ENCODE measurements at regions not wholly inside any gene's neighbourhood (a gene's known extent, or its start where the extent isn't known, plus 50 kb on each side); places are given as distances from the start of the nearest gene placed in this dataset.

GRCh38 chr2:236403811-236404210 lies 139.6 kb upstream of the ASB18 start:
- Histone ChIP-seq H3K36me3 (ENCODE audit: control insufficient read depth in 4 of 4, insufficient read depth in 4 of 4, low read length in 4 of 4) (no peaks in the 10 kb centered on the region), H3K27ac (ENCODE audit: low read depth in 1 of 2, low read length in 1 of 2) (no peak overlapping the region), H3K27me3 (ENCODE audit: control insufficient read depth in 3 of 3, insufficient read depth in 3 of 3, low read length in 2 of 3) (no peaks in the 10 kb centered on the region), H3K4me1 (ENCODE audit: control insufficient read depth in 5 of 5, insufficient read depth in 5 of 5, low read length in 5 of 5) (no peaks in the 10 kb centered on the region), H3K4me3 (no peak overlapping the region), H3K9me3 (ENCODE audit: control insufficient read depth in 4 of 4, insufficient read depth in 3 of 4, low read length in 3 of 4) (peaks cover 0 to 6% (median 0%) of the 10 kb centered on the region in 4 donors), H3K9ac (ENCODE audit: insufficient read depth in 1 of 2, low read length in 2 of 2) (no peak overlapping the region)
- ATAC-seq (ENCODE audit: insufficient read depth, low FRiP score) (no peak), DNase-seq (no peak)
- TF ChIP-seq CTCF (IDR thresholded peaks at IDR 0.05; ENCODE audit: control extremely low read depth, extremely low read depth): no peak
- WGBS, 2 donors: 89 to 92% methylated on average over 10 of the region's 10 CpGs

GRCh38 chr2:236404346-236404745 lies 140.1 kb upstream of the ASB18 start:
- Histone ChIP-seq H3K36me3 (ENCODE audit: control insufficient read depth in 4 of 4, insufficient read depth in 4 of 4, low read length in 4 of 4) (no peaks in the 10 kb centered on the region), H3K27me3 (ENCODE audit: control insufficient read depth in 3 of 3, insufficient read depth in 3 of 3, low read length in 2 of 3) (no peaks in the 10 kb centered on the region), H3K9ac (ENCODE audit: insufficient read depth in 1 of 2, low read length in 2 of 2) (no peak overlapping the region), H3K27ac (ENCODE audit: low read depth in 1 of 2, low read length in 1 of 2) (no peak overlapping the region), H3K4me3 (no peak overlapping the region), H3K4me1 (ENCODE audit: control insufficient read depth in 5 of 5, insufficient read depth in 5 of 5, low read length in 5 of 5) (no peaks in the 10 kb centered on the region), H3K9me3 (ENCODE audit: control insufficient read depth in 4 of 4, insufficient read depth in 3 of 4, low read length in 3 of 4) (peaks cover 0 to 7% (median 0%) of the 10 kb centered on the region in 4 donors)
- ATAC-seq (ENCODE audit: insufficient read depth, low FRiP score) (no peak), DNase-seq (no peak)
- 90 to 96% methylated on average over 6 of the region's 6 CpGs for WGBS, 2 donors
- TF ChIP-seq CTCF (IDR thresholded peaks at IDR 0.05; ENCODE audit: control extremely low read depth, extremely low read depth): no peak

- no peaks in the 10 kb centered on the region for H3K27me3 ChIP-seq (ENCODE audit: control insufficient read depth in 3 of 3, insufficient read depth in 3 of 3, low read length in 2 of 3)
- ATAC-seq (ENCODE audit: insufficient read depth, low FRiP score): no peak
- 93 to 94% methylated on average over 8 of the region's 8 CpGs for WGBS, 2 donors
These were observed 141.2 kb upstream of the ASB18 start for GRCh38 chr2:236405357-236405756.

More at GRCh38 chr2:236405357-236405756, 141.2 kb upstream of the ASB18 start:
- Histone ChIP-seq H3K9ac (ENCODE audit: insufficient read depth in 1 of 2, low read length in 2 of 2) (no peak overlapping the region), H3K4me3 (no peak overlapping the region), H3K36me3 (ENCODE audit: control insufficient read depth in 4 of 4, insufficient read depth in 4 of 4, low read length in 4 of 4) (no peaks in the 10 kb centered on the region), H3K4me1 (ENCODE audit: control insufficient read depth in 5 of 5, insufficient read depth in 5 of 5, low read length in 5 of 5) (no peaks in the 10 kb centered on the region), H3K27ac (ENCODE audit: low read depth in 1 of 2, low read length in 1 of 2) (no peak overlapping the region), H3K9me3 (ENCODE audit: control insufficient read depth in 4 of 4, insufficient read depth in 3 of 4, low read length in 3 of 4) (peaks cover 0 to 7% (median 0%) of the 10 kb centered on the region in 4 donors)
- no peak for DNase-seq
- no peak for TF ChIP-seq CTCF (IDR thresholded peaks at IDR 0.05; ENCODE audit: control extremely low read depth, extremely low read depth)

Measured in lung (tissue), 11 donors.